ENCODE measurements at regions not wholly inside any gene's neighbourhood (a gene's known extent, or its start where the extent isn't known, plus 50 kb on each side); places are given as distances from the start of the nearest gene placed in this dataset.
"Not testable (repeated sequence)": the region's sequence is repeated elsewhere in the genome, so short reads cannot be mapped to it uniquely, and the experiment has no call there.

GRCh38 chr15:31624115-31624514, 297.5 kb downstream of the KLF13 start:
- TF ChIP-seq POLR2AphosphoS5 (IDR thresholded peaks at IDR 0.05; ENCODE audit: borderline replicate concordance, low read depth, low read length); EZH2 (IDR thresholded peaks at IDR 0.05): not testable (repeated sequence)
